ENCODE measurements at regions not wholly inside any gene's neighbourhood (a gene's known extent, or its start where the extent isn't known, plus 50 kb on each side); places are given as distances from the start of the nearest gene placed in this dataset.

GRCh38 chr2:573805-574392 is 103.3 kb downstream of the TMEM18 start:
- TF ChIP-seq CTCF (IDR thresholded peaks at IDR 0.05; ENCODE audit: low read depth, low read length, missing control alignments): no peak
- DNase-seq (ENCODE audit: extremely low read depth, low read depth): no peak
- H3K4me3 ChIP-seq (replicated peaks; ENCODE audit: low read depth, low read length): no peak overlapping the region

- TF ChIP-seq CTCF (IDR thresholded peaks at IDR 0.05; ENCODE audit: low read depth, low read length, missing control alignments): no peak
- DNase-seq (ENCODE audit: extremely low read depth, low read depth): no peak
- no peak overlapping the region for H3K4me3 ChIP-seq (replicated peaks; ENCODE audit: low read depth, low read length)
Observed at GRCh38 chr2:573025-573424, 104.2 kb downstream of the TMEM18 start.

GRCh38 chr2:569681-570080 is 107.5 kb downstream of the TMEM18 start:
- DNase-seq (ENCODE audit: extremely low read depth, low read depth): no peak
- TF ChIP-seq CTCF (IDR thresholded peaks at IDR 0.05; ENCODE audit: low read depth, low read length, missing control alignments): no peak
- H3K4me3 ChIP-seq (replicated peaks; ENCODE audit: low read depth, low read length): no peak overlapping the region

- no peak for TF ChIP-seq CTCF (IDR thresholded peaks at IDR 0.05; ENCODE audit: low read depth, low read length, missing control alignments)
- no peak overlapping the region for H3K4me3 ChIP-seq (replicated peaks; ENCODE audit: low read depth, low read length)
Observed at GRCh38 chr2:568639-569235, 108.5 kb downstream of the TMEM18 start.

GRCh38 chr2:567865-568638 is 109.2 kb downstream of the TMEM18 start:
- peak; percentile 64 for DNase-seq (ENCODE audit: extremely low read depth, low read depth)
- no peak for TF ChIP-seq CTCF (IDR thresholded peaks at IDR 0.05; ENCODE audit: low read depth, low read length, missing control alignments)
- peak overlapping the region; percentile 23 for H3K4me3 ChIP-seq (replicated peaks; ENCODE audit: low read depth, low read length)

More at GRCh38 chr2:568639-569235, 108.5 kb downstream of the TMEM18 start:
- DNase-seq (ENCODE audit: extremely low read depth, low read depth): peak; percentile 2

- no peak for DNase-seq (ENCODE audit: extremely low read depth, low read depth)
- TF ChIP-seq CTCF (IDR thresholded peaks at IDR 0.05; ENCODE audit: low read depth, low read length, missing control alignments): no peak
- H3K4me3 ChIP-seq (replicated peaks; ENCODE audit: low read depth, low read length): peak overlapping the region; percentile 23; the same call in 1 of the 2 replicates
Observed at GRCh38 chr2:567496-567864, 109.7 kb downstream of the TMEM18 start.
